ENCODE measurements at regions not wholly inside any gene's neighbourhood (a gene's known extent, or its start where the extent isn't known, plus 50 kb on each side); places are given as distances from the start of the nearest gene placed in this dataset.

- FAIRE-seq = no peak
Measured at GRCh38 chr13:21319869-21320641, 139.0 kb downstream of the ZDHHC20 start.

GRCh38 chr13:21320642-21321034 lies 138.5 kb downstream of the ZDHHC20 start:
- no peak for FAIRE-seq

- FAIRE-seq = no peak
Measured at GRCh38 chr13:21321269-21321668, 137.8 kb downstream of the ZDHHC20 start.

DNA sequence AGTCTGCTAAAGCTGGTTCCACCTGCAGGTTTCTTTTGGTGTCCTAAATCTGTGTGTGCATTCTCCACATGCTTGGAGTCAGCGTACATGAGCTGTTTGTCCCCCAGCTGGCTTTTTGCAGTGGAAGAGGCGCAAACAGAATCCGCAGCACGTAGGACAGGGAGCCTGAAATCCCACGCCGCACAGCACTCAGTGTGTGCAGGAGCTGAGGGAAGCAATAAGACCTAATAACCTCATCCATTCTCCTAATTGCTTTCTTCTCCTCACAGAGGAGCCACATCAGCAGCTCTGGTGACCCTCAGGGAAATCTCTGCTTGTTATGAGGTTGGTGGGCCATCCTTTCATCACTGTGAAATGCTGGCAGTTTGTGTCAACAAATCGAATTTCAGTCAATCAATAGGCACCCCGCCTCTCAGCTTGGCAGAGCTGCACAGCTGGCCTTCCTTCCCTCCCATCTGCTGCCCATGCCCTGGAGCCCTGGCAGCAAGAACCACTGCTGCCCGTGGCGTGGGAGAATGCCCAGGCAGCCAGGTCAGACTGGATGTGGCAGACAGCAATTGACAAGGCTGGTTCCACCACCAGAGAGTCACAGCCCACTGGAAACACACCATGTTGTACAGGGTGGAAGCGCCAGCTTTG lies 136.7 kb downstream of the ZDHHC20 start:
- FAIRE-seq = no peak

All from A204.1 (cell line).